ENCODE measurements at regions not wholly inside any gene's neighbourhood (a gene's known extent, or its start where the extent isn't known, plus 50 kb on each side); places are given as distances from the start of the nearest gene placed in this dataset.

- no peak for DNase-seq
These were observed 286.5 kb upstream of the TMPO start for GRCh38 chr12:98228683-98229539.

- no peak for DNase-seq
These were observed 285.9 kb upstream of the TMPO start for GRCh38 chr12:98229540-98229924.

- no peak for DNase-seq
These were observed 282.5 kb upstream of the TMPO start for GRCh38 chr12:98232753-98233390.

GRCh38 chr12:98235301-98235700 lies 280.1 kb upstream of the TMPO start:
- DNase-seq = no peak

GRCh38 chr12:98238515-98239130 lies 276.8 kb upstream of the TMPO start:
- no peak for DNase-seq

GRCh38 chr12:98243190-98243589 lies 272.2 kb upstream of the TMPO start:
- no peak for DNase-seq

GRCh38 chr12:98244136-98244535 lies 271.3 kb upstream of the TMPO start:
- no peak for DNase-seq

GRCh38 chr12:98253207-98254037 lies 262.0 kb upstream of the TMPO start:
- no peak for DNase-seq

- DNase-seq = no peak
These were observed 258.6 kb upstream of the TMPO start for GRCh38 chr12:98256830-98257229.

- DNase-seq = no peak
These were observed 255.7 kb upstream of the TMPO start for GRCh38 chr12:98259693-98260092.

- DNase-seq = no peak
These were observed 255.1 kb upstream of the TMPO start for GRCh38 chr12:98260276-98260675.

- DNase-seq = no peak
These were observed 252.5 kb upstream of the TMPO start for GRCh38 chr12:98262902-98263301.

- no peak for DNase-seq
These were observed 240.8 kb upstream of the TMPO start for GRCh38 chr12:98274430-98275130.

GRCh38 chr12:98275131-98275475 lies 240.3 kb upstream of the TMPO start:
- no peak for DNase-seq

- no peak for DNase-seq
These were observed 235.2 kb upstream of the TMPO start for GRCh38 chr12:98280152-98280551.

GRCh38 chr12:98280621-98281020 lies 234.8 kb upstream of the TMPO start:
- no peak for DNase-seq

GRCh38 chr12:98291828-98292227 lies 223.6 kb upstream of the TMPO start:
- DNase-seq = no peak

- no peak for DNase-seq
These were observed 221.2 kb upstream of the TMPO start for GRCh38 chr12:98294051-98294805.

- no peak for DNase-seq
These were observed 219.7 kb upstream of the TMPO start for GRCh38 chr12:98295681-98296080.

- DNase-seq = no peak
These were observed 218.8 kb upstream of the TMPO start for GRCh38 chr12:98296462-98297079.

- no peak for DNase-seq
These were observed 217.9 kb upstream of the TMPO start for GRCh38 chr12:98297538-98297937.
